ENCODE measurements at regions not wholly inside any gene's neighbourhood (a gene's known extent, or its start where the extent isn't known, plus 50 kb on each side); places are given as distances from the start of the nearest gene placed in this dataset.

GRCh38 chr3:72335458-72336095, 512.7 kb downstream of the SHQ1 start:
- no peak for DNase-seq
- Histone ChIP-seq H3K27ac (ENCODE audit: low read depth, low read length) (no peak overlapping the region), H3K36me3 (ENCODE audit: insufficient read depth, low read length) (no peaks in the 10 kb centered on the region), H3K27me3 (ENCODE audit: insufficient read depth, low read length) (no peaks in the 10 kb centered on the region), H3K4me3 (ENCODE audit: low read length in 2 of 2) (no peak overlapping the region), H3K4me1 (ENCODE audit: insufficient read depth, low read length) (no peaks in the 10 kb centered on the region), H3K9me3 (ENCODE audit: control insufficient read depth in 1 of 2, low read length in 2 of 2) (no peaks in the 10 kb centered on the region)
- H3K36me3 Mint-ChIP-seq = no peaks in the 10 kb centered on the region
- H3K27ac Mint-ChIP-seq = no peak overlapping the region
- no peaks in the 10 kb centered on the region for H3K4me1 Mint-ChIP-seq
- H3K27me3 Mint-ChIP-seq = peaks cover 0 to 1% of the 10 kb centered on the region in 2 donors
- ChIA-PET POLR2A (ENCODE audit: partially characterized antibody) (no interaction called here), CTCF (ENCODE audit: partially characterized antibody) (no interaction called here)
- no peaks in the 10 kb centered on the region for H3K9me3 Mint-ChIP-seq
- intact Hi-C loops (cut with micrococcal nuclease) = no loop called here
- no peak overlapping the region for H3K4me3 Mint-ChIP-seq

- H3K27me3 ChIP-seq (ENCODE audit: insufficient read depth, low read length) = no peaks in the 10 kb centered on the region
- no peak overlapping the region for H3K4me3 ChIP-seq (ENCODE audit: low read length in 2 of 2)
- intact Hi-C loops (cut with micrococcal nuclease) = no loop called here
- POLR2A ChIA-PET (ENCODE audit: partially characterized antibody) = no interaction called here
- H3K27ac ChIP-seq (ENCODE audit: low read depth, low read length) = no peak overlapping the region
- H3K27me3 Mint-ChIP-seq = peaks cover 0 to 1% of the 10 kb centered on the region in 2 donors
- DNase-seq = no peak
- no peaks in the 10 kb centered on the region for H3K36me3 ChIP-seq (ENCODE audit: insufficient read depth, low read length)
- no peaks in the 10 kb centered on the region for H3K36me3 Mint-ChIP-seq
- H3K4me1 ChIP-seq (ENCODE audit: insufficient read depth, low read length) = no peaks in the 10 kb centered on the region
- no peak overlapping the region for H3K4me3 Mint-ChIP-seq
- H3K9me3 Mint-ChIP-seq = no peaks in the 10 kb centered on the region
- H3K27ac Mint-ChIP-seq = peak overlapping the region in 1 of 7 donors; percentile 1
- CTCF ChIA-PET (ENCODE audit: partially characterized antibody) = no interaction called here
- no peaks in the 10 kb centered on the region for H3K9me3 ChIP-seq (ENCODE audit: control insufficient read depth in 1 of 2, low read length in 2 of 2)
- no peaks in the 10 kb centered on the region for H3K4me1 Mint-ChIP-seq
Measured at GRCh38 chr3:72334681-72335457, 513.4 kb downstream of the SHQ1 start.

- no peaks in the 10 kb centered on the region for H3K9me3 ChIP-seq (ENCODE audit: control insufficient read depth in 1 of 2, low read length in 2 of 2)
- DNase-seq = no peak
- H3K4me3 ChIP-seq (ENCODE audit: low read length in 2 of 2) = no peak overlapping the region
- no peak overlapping the region for H3K27ac ChIP-seq (ENCODE audit: low read depth, low read length)
- H3K9me3 Mint-ChIP-seq = no peaks in the 10 kb centered on the region
- no peaks in the 10 kb centered on the region for H3K36me3 ChIP-seq (ENCODE audit: insufficient read depth, low read length)
- H3K27me3 ChIP-seq (ENCODE audit: insufficient read depth, low read length) = no peaks in the 10 kb centered on the region
- H3K4me1 ChIP-seq (ENCODE audit: insufficient read depth, low read length) = no peaks in the 10 kb centered on the region
- intact Hi-C loops (cut with micrococcal nuclease) = no loop called here
- no peak overlapping the region for H3K4me3 Mint-ChIP-seq
- peaks cover 0 to 5% of the 10 kb centered on the region in 2 donors for H3K27me3 Mint-ChIP-seq
- H3K4me1 Mint-ChIP-seq = no peaks in the 10 kb centered on the region
- no peaks in the 10 kb centered on the region for H3K36me3 Mint-ChIP-seq
- ChIA-PET POLR2A (ENCODE audit: partially characterized antibody) (no interaction called here), CTCF (ENCODE audit: partially characterized antibody) (no interaction called here)
- H3K27ac Mint-ChIP-seq = no peak overlapping the region
Measured at GRCh38 chr3:72332689-72333088, 515.6 kb downstream of the SHQ1 start.

GRCh38 chr3:72332036-72332435, 516.2 kb downstream of the SHQ1 start:
- CTCF ChIA-PET (ENCODE audit: partially characterized antibody) = no interaction called here
- H3K4me1 ChIP-seq (ENCODE audit: insufficient read depth, low read length) = no peaks in the 10 kb centered on the region
- peak overlapping the region in 1 of 7 donors; percentile 62 for H3K27ac Mint-ChIP-seq
- no peaks in the 10 kb centered on the region for H3K27me3 ChIP-seq (ENCODE audit: insufficient read depth, low read length)
- no peaks in the 10 kb centered on the region for H3K36me3 ChIP-seq (ENCODE audit: insufficient read depth, low read length)
- H3K36me3 Mint-ChIP-seq = no peaks in the 10 kb centered on the region
- H3K9me3 Mint-ChIP-seq = peaks cover 0 to 2% (median 0%) of the 10 kb centered on the region in 8 donors
- intact Hi-C loops (cut with micrococcal nuclease) = no loop called here
- DNase-seq = no peak
- no peak overlapping the region for H3K4me3 ChIP-seq (ENCODE audit: low read length in 2 of 2)
- H3K4me3 Mint-ChIP-seq = no peak overlapping the region
- H3K27me3 Mint-ChIP-seq = peaks cover 0 to 7% of the 10 kb centered on the region in 2 donors
- no peak overlapping the region for H3K27ac ChIP-seq (ENCODE audit: low read depth, low read length)
- POLR2A ChIA-PET (ENCODE audit: partially characterized antibody) = no interaction called here
- no peaks in the 10 kb centered on the region for H3K4me1 Mint-ChIP-seq
- H3K9me3 ChIP-seq (ENCODE audit: control insufficient read depth in 1 of 2, low read length in 2 of 2) = no peaks in the 10 kb centered on the region

GRCh38 chr3:72331076-72331475, 517.2 kb downstream of the SHQ1 start:
- no peak overlapping the region for H3K27ac ChIP-seq (ENCODE audit: low read depth, low read length)
- no peaks in the 10 kb centered on the region for H3K36me3 ChIP-seq (ENCODE audit: insufficient read depth, low read length)
- Mint-ChIP-seq H3K4me1 (no peaks in the 10 kb centered on the region), H3K36me3 (no peaks in the 10 kb centered on the region), H3K9me3 (peaks cover 0 to 3% (median 0%) of the 10 kb centered on the region in 8 donors), H3K4me3 (no peak overlapping the region), H3K27me3 (peaks cover 0 to 7% of the 10 kb centered on the region in 2 donors), H3K27ac (no peak overlapping the region)
- ChIA-PET POLR2A (ENCODE audit: partially characterized antibody) (no interaction called here), CTCF (ENCODE audit: partially characterized antibody) (no interaction called here)
- DNase-seq = no peak
- no peaks in the 10 kb centered on the region for H3K9me3 ChIP-seq (ENCODE audit: control insufficient read depth in 1 of 2, low read length in 2 of 2)
- H3K27me3 ChIP-seq (ENCODE audit: insufficient read depth, low read length) = no peaks in the 10 kb centered on the region
- intact Hi-C loops (cut with micrococcal nuclease) = no loop called here
- no peak overlapping the region for H3K4me3 ChIP-seq (ENCODE audit: low read length in 2 of 2)
- no peaks in the 10 kb centered on the region for H3K4me1 ChIP-seq (ENCODE audit: insufficient read depth, low read length)

GRCh38 chr3:72329354-72329753, 518.9 kb downstream of the SHQ1 start:
- H3K4me3 Mint-ChIP-seq = no peak overlapping the region
- Histone ChIP-seq H3K4me1 (ENCODE audit: insufficient read depth, low read length) (no peaks in the 10 kb centered on the region), H3K27ac (ENCODE audit: low read depth, low read length) (no peak overlapping the region), H3K36me3 (ENCODE audit: insufficient read depth, low read length) (no peaks in the 10 kb centered on the region), H3K27me3 (ENCODE audit: insufficient read depth, low read length) (no peaks in the 10 kb centered on the region), H3K9me3 (ENCODE audit: control insufficient read depth in 1 of 2, low read length in 2 of 2) (no peaks in the 10 kb centered on the region), H3K4me3 (ENCODE audit: low read length in 2 of 2) (no peak overlapping the region)
- intact Hi-C loops (cut with micrococcal nuclease) = no loop called here
- H3K27me3 Mint-ChIP-seq = peaks cover 0 to 7% of the 10 kb centered on the region in 2 donors
- no peak overlapping the region for H3K27ac Mint-ChIP-seq
- no peak for DNase-seq
- ChIA-PET CTCF (ENCODE audit: partially characterized antibody) (no interaction called here), POLR2A (ENCODE audit: partially characterized antibody) (interaction anchor here (0.6 kb wide), 1 partner anchor 19 kb away, joined by 3 read pairs; no protein-coding TSS in a partner anchor)
- H3K9me3 Mint-ChIP-seq = peaks cover 0 to 3% (median 0%) of the 10 kb centered on the region in 8 donors
- H3K36me3 Mint-ChIP-seq = no peaks in the 10 kb centered on the region
- no peaks in the 10 kb centered on the region for H3K4me1 Mint-ChIP-seq

GRCh38 chr3:72328755-72329277, 519.4 kb downstream of the SHQ1 start:
- H3K9me3 Mint-ChIP-seq = peaks cover 0 to 3% (median 0%) of the 10 kb centered on the region in 8 donors

More at GRCh38 chr3:72328755-72329277, 519.4 kb downstream of the SHQ1 start:
- no peaks in the 10 kb centered on the region for H3K36me3 ChIP-seq (ENCODE audit: insufficient read depth, low read length)
- no peak for DNase-seq
- H3K9me3 ChIP-seq (ENCODE audit: control insufficient read depth in 1 of 2, low read length in 2 of 2) = no peaks in the 10 kb centered on the region
- Mint-ChIP-seq H3K4me3 (no peak overlapping the region), H3K36me3 (no peaks in the 10 kb centered on the region), H3K27ac (no peak overlapping the region), H3K4me1 (no peaks in the 10 kb centered on the region), H3K27me3 (peaks cover 0 to 7% of the 10 kb centered on the region in 2 donors)
- H3K4me1 ChIP-seq (ENCODE audit: insufficient read depth, low read length) = no peaks in the 10 kb centered on the region
- H3K27ac ChIP-seq (ENCODE audit: low read depth, low read length) = no peak overlapping the region
- no peaks in the 10 kb centered on the region for H3K27me3 ChIP-seq (ENCODE audit: insufficient read depth, low read length)
- intact Hi-C loops (cut with micrococcal nuclease) = no loop called here
- CTCF ChIA-PET (ENCODE audit: partially characterized antibody) = no interaction called here
- H3K4me3 ChIP-seq (ENCODE audit: low read length in 2 of 2) = no peak overlapping the region
- POLR2A ChIA-PET (ENCODE audit: partially characterized antibody) = no interaction called here

Measured in CD4-positive, alpha-beta memory T cell (primary cell).